Left ventricle myocardium superior (tissue), 1 donor: ENCODE measurements at regions not wholly inside any gene's neighbourhood (a gene's known extent, or its start where the extent isn't known, plus 50 kb on each side); places are given as distances from the start of the nearest gene placed in this dataset.

ENCODE experiments used
- ATAC-seq: fragments of 200-7000 bp; cut with Tn5 transposase; one replicate; pipeline ENCODE4 v1.9.1; 2020; ENCODE audit warnings: mild to moderate bottlenecking, moderate library complexity
- DNase-seq: peaks from one replicate; pipeline ENCODE4 v3.0.0-alpha.2; 2020
- intact Hi-C: fragments of 100-400 bp; cut with micrococcal nuclease; formaldehyde crosslinking; loops from one replicate; pipeline ENCODE4 v1.11.0; 2022
- donor health status: DM: no; HTN: yes; CAD: no; lungs with severe emphysema.

- intact Hi-C loops: no loop called here
- DNase-seq: no peak
- ATAC-seq: no peak
Observed at GRCh38 chr11:34564406-34564805, 50.8 kb upstream of the ELF5 start.

GRCh38 chr11:34564807-34565241 lies 51.2 kb upstream of the ELF5 start:
- ATAC-seq (peak; percentile 54), DNase-seq (no peak)
- intact Hi-C loops: no loop called here

DNA sequence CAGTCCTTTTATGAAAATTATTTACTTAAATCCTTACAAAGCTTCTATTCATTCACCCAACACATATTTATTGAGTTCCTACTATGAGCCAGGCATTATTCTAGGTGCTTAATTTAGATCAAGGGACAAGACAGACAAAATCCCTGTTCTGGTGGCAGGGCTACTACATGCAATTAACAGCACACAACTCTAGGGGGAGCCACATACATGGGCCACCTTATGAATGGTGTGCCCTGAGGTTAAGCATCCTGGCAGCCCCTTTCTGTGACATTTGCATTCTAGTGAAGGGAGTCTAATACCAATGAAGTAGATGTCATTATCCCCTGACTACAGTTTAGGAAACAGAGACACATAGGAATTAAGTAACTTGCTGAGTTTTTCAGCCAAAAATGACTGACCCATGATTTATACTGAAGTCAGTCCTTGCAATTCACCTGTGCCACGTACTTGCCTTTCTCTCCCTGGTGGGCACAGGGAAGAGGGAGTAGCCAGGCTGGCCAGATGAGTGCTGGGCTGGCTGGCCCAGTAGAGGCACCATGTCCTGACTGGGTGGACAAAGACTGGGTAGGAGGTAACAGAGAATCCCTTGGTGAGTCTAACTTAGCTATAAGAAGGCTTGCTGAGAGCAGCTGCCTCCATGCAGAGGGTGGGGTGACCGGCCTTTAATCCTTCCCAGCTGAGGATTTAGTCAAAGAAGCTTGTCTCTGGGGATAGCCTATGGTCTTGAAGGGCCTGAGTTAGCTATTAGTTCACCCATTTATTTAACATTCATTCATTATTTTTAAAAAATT lies 52.0 kb upstream of the ELF5 start:
- intact Hi-C loops: no loop called here
- DNase-seq (no peak), ATAC-seq (no peak)

GRCh38 chr11:34566208-34566551 lies 52.6 kb upstream of the ELF5 start:
- ATAC-seq: no peak
- no peak for DNase-seq
- intact Hi-C loops: no loop called here

DNA sequence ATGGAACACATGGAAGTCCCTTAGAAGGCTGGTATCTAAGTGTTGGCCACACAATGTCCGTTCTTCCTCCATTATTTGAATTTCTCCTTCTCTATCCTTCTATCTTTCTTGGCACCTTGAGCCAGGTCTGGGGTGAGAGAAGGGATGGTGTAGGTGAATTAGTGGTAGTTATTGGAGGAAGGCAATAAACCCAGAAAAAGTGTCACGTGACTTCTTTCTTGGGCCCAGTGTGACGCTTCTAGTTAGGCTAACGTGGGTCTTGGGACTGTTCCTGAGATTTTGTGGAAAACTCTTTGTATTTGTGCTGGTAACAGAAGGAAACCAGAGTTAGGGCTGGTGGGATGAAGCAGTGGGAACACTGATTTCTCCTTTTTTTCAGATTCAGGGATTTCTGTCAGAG lies 53.1 kb upstream of the ELF5 start:
- DNase-seq (no peak), ATAC-seq (no peak)
- intact Hi-C loops: no loop called here

GRCh38 chr11:34567733-34568132 lies 53.2 kb upstream of the EHF start:
- intact Hi-C loops: no loop called here
- ATAC-seq: no peak
- DNase-seq: no peak

DNA sequence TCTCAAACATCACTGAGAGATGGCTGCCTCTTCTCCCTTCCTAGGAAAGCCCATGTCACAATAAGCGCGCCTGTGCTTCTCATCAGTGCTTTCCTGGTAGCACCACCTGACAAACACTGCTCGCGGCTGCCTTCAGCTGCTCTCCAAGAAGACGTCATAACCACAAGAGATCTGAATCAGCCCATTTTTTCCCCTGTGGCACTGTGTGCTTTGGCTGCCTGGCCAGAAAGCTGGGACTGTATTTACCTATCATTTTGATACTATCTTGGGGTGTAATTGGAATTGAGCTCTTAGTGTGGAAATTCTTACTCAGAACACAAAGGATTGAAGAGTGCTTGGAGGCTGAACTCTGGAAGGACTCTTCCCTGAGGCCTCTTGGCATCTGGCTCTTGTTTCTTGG lies 50.3 kb upstream of the EHF start:
- intact Hi-C loops: no loop called here

More for the DNA sequence above, 50.3 kb upstream of the EHF start:
- DNase-seq (no peak), ATAC-seq (no peak)
